Right lobe of liver (tissue), 4 donors: ENCODE measurements at regions not wholly inside any gene's neighbourhood (a gene's known extent, or its start where the extent isn't known, plus 50 kb on each side); places are given as distances from the start of the nearest gene placed in this dataset.

ENCODE experiments used
- POLR2A ChIP-seq: fragments of 450-650 bp; IDR thresholded peaks from one replicate; pipeline ENCODE4 v1.6.1; 2017; ENCODE audit warnings: antibody characterized with exemption, mild to moderate bottlenecking
- TF ChIP-seq, protein P1 (sequence below), 4 donors: fragments of 200-600 bp in 3 of 4; fragments of 450-650 bp in 1 of 4; IDR thresholded peaks; one replicate each; pipeline versions ENCODE4 v1.5.1 to v1.8.0; 2016 to 2022; ENCODE audit warnings: antibody characterized with exemption in 4 of 4, mild to moderate bottlenecking in 2 of 4
- donor health status: DM: no; HTN: no; CAD: no.
- donor health status: DM: no; HTN: no; CAD: no.
- donor health status: DM: no; HTN: yes; CAD: no.

GRCh38 chr16:85421338-85422195 is 191.6 kb upstream of the GSE1 start:
- TF ChIP-seq, protein P1, sequence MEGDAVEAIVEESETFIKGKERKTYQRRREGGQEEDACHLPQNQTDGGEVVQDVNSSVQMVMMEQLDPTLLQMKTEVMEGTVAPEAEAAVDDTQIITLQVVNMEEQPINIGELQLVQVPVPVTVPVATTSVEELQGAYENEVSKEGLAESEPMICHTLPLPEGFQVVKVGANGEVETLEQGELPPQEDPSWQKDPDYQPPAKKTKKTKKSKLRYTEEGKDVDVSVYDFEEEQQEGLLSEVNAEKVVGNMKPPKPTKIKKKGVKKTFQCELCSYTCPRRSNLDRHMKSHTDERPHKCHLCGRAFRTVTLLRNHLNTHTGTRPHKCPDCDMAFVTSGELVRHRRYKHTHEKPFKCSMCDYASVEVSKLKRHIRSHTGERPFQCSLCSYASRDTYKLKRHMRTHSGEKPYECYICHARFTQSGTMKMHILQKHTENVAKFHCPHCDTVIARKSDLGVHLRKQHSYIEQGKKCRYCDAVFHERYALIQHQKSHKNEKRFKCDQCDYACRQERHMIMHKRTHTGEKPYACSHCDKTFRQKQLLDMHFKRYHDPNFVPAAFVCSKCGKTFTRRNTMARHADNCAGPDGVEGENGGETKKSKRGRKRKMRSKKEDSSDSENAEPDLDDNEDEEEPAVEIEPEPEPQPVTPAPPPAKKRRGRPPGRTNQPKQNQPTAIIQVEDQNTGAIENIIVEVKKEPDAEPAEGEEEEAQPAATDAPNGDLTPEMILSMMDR (IDR thresholded peaks at IDR 0.05): no peak
- no peak for TF ChIP-seq POLR2A
